ENCODE measurements at regions not wholly inside any gene's neighbourhood (a gene's known extent, or its start where the extent isn't known, plus 50 kb on each side); places are given as distances from the start of the nearest gene placed in this dataset.
A peak's percentile ranks its signal among the peaks of the same experiment; 100 is the strongest.

GRCh38 chr5:97915106-97915505 is 732.1 kb upstream of the RIOK2 start:
- TF ChIP-seq GATA3 (IDR thresholded peaks at IDR 0.05; ENCODE audit: low read depth, low read length) (no peak), GATA2 (IDR thresholded peaks at IDR 0.05; ENCODE audit: low read depth, low read length) (no peak)

DNA sequence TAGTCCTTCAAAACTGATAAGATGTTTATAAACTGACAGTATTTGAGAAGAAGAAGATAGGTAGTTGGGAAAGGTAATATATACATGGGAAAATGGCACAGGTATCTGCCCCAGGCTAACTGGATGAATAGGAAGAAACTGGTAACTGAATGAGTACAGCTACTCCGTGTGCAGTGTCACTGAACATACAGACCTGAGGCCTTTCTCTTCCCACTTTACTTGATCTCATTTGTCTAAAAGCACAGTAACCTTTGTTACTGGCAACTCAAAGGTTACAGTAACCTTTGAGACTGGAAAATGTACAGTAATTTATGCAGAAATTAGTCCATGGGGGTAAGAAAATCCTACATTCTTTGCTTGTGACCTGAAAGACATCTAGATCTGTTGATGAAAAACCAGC is 735.0 kb upstream of the RIOK2 start:
- TF ChIP-seq GATA2 (IDR thresholded peaks at IDR 0.05; ENCODE audit: low read depth, low read length) (no peak), GATA3 (IDR thresholded peaks at IDR 0.05; ENCODE audit: low read depth, low read length) (no peak)

DNA sequence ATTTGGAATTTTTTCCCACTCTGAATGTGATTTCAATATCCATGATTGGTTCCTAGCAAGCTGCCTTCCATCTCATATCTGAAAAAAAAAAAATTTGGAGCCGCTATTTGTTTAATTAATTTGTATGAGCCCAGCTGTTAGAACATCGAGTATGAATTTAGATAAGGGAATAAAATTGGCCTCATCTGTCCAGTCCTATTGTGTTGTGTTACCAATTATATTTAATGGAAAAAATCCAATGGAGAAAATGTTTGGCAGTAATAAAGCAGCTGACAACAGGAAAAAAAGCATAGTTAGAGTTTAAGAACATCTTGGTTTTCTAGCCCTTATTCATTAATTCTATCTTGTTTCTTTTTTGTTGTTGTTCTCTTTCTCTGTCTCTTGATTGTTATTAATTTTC is 735.6 kb upstream of the RIOK2 start:
- no peak for TF ChIP-seq GATA2 (IDR thresholded peaks at IDR 0.05; ENCODE audit: low read depth, low read length)
- TF ChIP-seq GATA3 (IDR thresholded peaks at IDR 0.05; ENCODE audit: low read depth, low read length): no peak

- TF ChIP-seq GATA2 (IDR thresholded peaks at IDR 0.05; ENCODE audit: low read depth, low read length): no peak
These were observed 736.7 kb upstream of the RIOK2 start for GRCh38 chr5:97919719-97920118.

DNA sequence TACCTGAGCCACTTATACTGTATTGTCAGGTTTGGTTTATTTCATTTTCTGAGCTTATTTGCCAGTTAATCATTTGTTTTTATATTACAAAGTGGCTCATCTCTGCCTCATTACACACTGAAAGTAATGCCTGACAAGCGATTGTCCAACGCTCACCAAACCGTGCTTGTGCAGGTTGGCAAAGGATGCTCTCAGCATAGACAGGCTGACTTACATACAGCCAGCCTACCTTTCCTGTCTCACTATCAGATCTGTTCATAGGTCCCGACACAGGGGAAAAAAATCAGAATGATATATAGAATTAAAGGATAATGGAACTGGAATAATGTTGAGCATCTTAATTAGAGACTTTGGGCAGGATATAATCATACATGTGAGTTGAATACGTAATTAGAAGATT is 739.7 kb upstream of the RIOK2 start:
- TF ChIP-seq GATA3 (IDR thresholded peaks at IDR 0.05; ENCODE audit: low read depth, low read length) (no peak), GATA2 (IDR thresholded peaks at IDR 0.05; ENCODE audit: low read depth, low read length) (no peak)

DNA sequence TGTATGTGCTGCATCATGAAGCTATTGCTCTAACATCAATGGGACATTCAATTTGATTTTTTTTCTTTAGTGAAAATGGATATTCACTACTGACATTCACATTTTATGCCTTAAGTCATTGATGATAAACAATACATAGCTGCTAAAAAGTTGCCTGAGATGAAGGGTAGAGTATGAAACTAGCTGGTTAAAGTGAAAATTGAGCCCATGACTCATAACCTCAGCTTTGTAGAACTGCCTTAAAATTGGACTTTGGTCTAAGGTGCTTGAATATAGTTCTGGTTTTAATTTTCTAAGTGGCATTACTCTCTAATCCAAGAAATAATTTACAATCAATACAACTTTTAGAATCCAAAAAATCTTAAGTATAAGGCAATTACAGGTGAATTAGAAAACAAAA is 740.4 kb upstream of the RIOK2 start:
- no peak for TF ChIP-seq GATA2 (IDR thresholded peaks at IDR 0.05; ENCODE audit: low read depth, low read length)
- TF ChIP-seq GATA3 (IDR thresholded peaks at IDR 0.05; ENCODE audit: low read depth, low read length): no peak

GRCh38 chr5:97923997-97924396 is 741.0 kb upstream of the RIOK2 start:
- no peak for TF ChIP-seq GATA3 (IDR thresholded peaks at IDR 0.05; ENCODE audit: low read depth, low read length)
- TF ChIP-seq GATA2 (IDR thresholded peaks at IDR 0.05; ENCODE audit: low read depth, low read length): no peak

DNA sequence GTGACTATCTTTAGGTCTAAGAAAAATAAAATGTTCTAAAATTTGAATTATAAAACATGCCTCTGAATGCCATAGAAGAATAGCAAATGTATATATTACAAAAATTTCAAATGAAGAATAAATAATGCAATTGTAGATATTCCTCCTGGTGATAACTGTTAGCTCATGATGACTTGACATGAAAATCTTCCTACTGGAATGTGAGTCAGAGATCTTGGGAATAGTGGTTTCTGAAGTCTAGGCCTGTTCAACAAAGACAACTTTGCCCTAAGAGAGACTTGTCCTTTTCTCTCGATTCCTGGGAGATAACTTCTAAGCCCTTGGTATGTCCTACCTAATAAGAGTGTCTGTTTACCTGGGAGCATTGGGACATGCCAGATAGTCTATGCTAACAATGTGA is 746.3 kb upstream of the RIOK2 start:
- TF ChIP-seq GATA2 (IDR thresholded peaks at IDR 0.05; ENCODE audit: low read depth, low read length) (no peak), GATA3 (IDR thresholded peaks at IDR 0.05; ENCODE audit: low read depth, low read length) (no peak)

GRCh38 chr5:97931829-97932228 is 748.8 kb upstream of the RIOK2 start:
- TF ChIP-seq GATA2 (IDR thresholded peaks at IDR 0.05; ENCODE audit: low read depth, low read length): no peak
- no peak for TF ChIP-seq GATA3 (IDR thresholded peaks at IDR 0.05; ENCODE audit: low read depth, low read length)

GRCh38 chr5:97936231-97936630 is 753.2 kb upstream of the RIOK2 start:
- TF ChIP-seq GATA2 (IDR thresholded peaks at IDR 0.05; ENCODE audit: low read depth, low read length) (no peak), GATA3 (IDR thresholded peaks at IDR 0.05; ENCODE audit: low read depth, low read length) (no peak)

- no peak for TF ChIP-seq GATA3 (IDR thresholded peaks at IDR 0.05; ENCODE audit: low read depth, low read length)
- TF ChIP-seq GATA2 (IDR thresholded peaks at IDR 0.05; ENCODE audit: low read depth, low read length): no peak
These were observed 754.8 kb upstream of the RIOK2 start for GRCh38 chr5:97937846-97938245.

DNA sequence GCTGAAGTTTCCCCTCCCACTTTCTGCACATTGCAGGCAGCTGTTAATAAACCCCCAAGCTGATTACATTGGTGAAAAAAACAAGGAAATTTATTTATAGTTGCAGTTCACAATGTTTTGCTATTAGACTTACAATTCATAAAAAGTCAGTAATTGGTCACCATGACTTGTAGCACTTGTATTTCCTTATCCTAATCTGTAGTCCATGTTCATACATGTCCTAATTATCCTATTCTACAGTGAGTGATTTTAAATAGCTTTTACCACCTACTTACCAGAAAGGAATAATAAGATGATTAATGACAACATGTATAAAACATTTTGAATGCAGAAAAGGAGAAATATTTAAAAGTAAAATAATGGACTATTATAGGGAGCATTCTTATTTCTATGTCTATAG is 760.0 kb upstream of the RIOK2 start:
- TF ChIP-seq GATA2 (IDR thresholded peaks at IDR 0.05; ENCODE audit: low read depth, low read length) (no peak), GATA3 (IDR thresholded peaks at IDR 0.05; ENCODE audit: low read depth, low read length) (no peak)

DNA sequence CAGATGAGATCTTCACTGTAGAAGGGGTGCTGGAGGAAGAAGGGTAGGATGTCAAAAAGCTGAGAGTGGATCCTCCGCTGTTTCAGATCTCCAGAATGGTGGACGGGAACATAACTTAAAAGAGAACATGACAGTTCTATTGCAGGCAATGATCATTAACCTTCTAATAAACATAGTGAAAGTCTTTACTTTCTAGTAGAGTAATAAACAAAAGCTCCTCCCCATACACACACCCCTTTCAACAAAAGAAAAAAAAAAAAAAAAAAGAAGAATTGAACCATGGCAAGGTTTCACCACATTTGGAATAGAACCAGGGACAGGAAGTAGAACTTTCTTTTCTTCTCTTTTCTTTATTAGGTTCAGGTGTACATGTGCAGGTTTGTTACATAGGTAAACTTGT is 768.1 kb upstream of the RIOK2 start:
- TF ChIP-seq GATA3 (IDR thresholded peaks at IDR 0.05; ENCODE audit: low read depth, low read length): no peak
- no peak for TF ChIP-seq GATA2 (IDR thresholded peaks at IDR 0.05; ENCODE audit: low read depth, low read length)

DNA sequence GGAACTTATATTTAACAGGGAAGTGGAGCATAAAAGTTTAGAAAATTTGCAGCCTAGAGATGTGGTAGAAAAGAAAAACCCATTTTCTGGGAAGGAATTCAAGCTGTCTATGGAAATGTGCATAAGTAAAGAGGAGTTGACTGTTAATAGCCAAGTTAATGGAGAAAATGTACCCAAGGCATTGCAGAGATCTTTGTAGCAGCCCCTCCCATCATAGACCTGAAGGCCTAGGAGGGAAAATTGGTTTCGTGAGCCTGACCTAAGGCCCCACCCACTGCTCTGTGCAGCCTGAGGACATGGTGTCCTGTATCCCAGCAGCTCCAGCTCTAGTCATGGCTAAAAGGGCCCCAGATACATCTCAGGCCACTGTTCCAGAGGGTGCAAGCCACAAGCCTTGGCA is 772.4 kb upstream of the RIOK2 start:
- TF ChIP-seq GATA2 (IDR thresholded peaks at IDR 0.05; ENCODE audit: low read depth, low read length) (no peak), GATA3 (IDR thresholded peaks at IDR 0.05; ENCODE audit: low read depth, low read length) (no peak)

DNA sequence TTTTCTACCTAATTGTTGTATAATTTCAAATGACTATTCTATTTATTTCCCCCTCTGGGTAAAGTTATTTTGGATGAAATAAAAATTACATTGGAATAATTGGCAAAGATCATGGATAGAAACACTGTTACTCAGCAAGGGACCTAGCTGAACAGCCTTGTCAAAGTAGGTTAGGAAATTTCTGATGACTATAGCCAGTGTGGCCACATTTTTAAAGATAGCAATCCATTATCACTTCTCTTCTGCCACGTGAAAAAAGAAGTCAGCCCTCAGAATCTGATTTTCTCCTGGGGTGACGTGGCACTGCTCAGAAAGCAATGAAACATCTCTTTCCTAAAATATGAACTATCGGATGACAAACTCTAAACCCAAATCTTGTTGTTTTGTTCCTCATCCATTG is 784.2 kb upstream of the RIOK2 start:
- TF ChIP-seq GATA3 (IDR thresholded peaks at IDR 0.05; ENCODE audit: low read depth, low read length) (no peak; the same call in 1 of the 2 replicates), GATA2 (IDR thresholded peaks at IDR 0.05; ENCODE audit: low read depth, low read length) (peak; percentile 61; the same call in 1 of the 2 replicates)

- TF ChIP-seq GATA2 (IDR thresholded peaks at IDR 0.05; ENCODE audit: low read depth, low read length): no peak
- TF ChIP-seq GATA3 (IDR thresholded peaks at IDR 0.05; ENCODE audit: low read depth, low read length): no peak
These were observed 785.3 kb upstream of the RIOK2 start for GRCh38 chr5:97968346-97968745.

Measured in SH-SY5Y (cell line).